Keratinocyte (primary cell): ENCODE measurements at regions not wholly inside any gene's neighbourhood (a gene's known extent, or its start where the extent isn't known, plus 50 kb on each side); places are given as distances from the start of the nearest gene placed in this dataset.

Source experiments
- CTCF ChIP-seq, 3 experiments: IDR thresholded peaks in 1 of 3; conservative IDR thresholded peaks in 1 of 3; optimal IDR thresholded peaks in 1 of 3; 2 replicates in 2 of 3; 3 replicates in 1 of 3; pipeline versions ENCODE3 to v1.5.1; 2011; ENCODE audit warnings: low read length in 3 of 3, mild to moderate bottlenecking in 3 of 3, moderate library complexity in 2 of 3, control low read depth in 1 of 3, inconsistent platforms in 1 of 3; ENCODE audit not compliant: insufficient read depth in 2 of 3; ENCODE audit errors: extremely low read depth in 1 of 3
- EZH2 ChIP-seq: IDR thresholded peaks from one replicate; pipeline ENCODE4 v1.6.1; 2012; ENCODE audit warnings: inconsistent platforms, mild to moderate bottlenecking, low read length, moderate library complexity

GRCh38 chr13:85366759-85367417, 432.3 kb downstream of the SLITRK6 start:
- no peak for TF ChIP-seq CTCF (optimal IDR thresholded peaks at IDR 0.05 in 1 of 3, IDR thresholded peaks at IDR 0.05 in 1 of 3, conservative IDR thresholded peaks at IDR 0.05 in 1 of 3; ENCODE audit: extremely low read depth in 1 of 3, insufficient read depth in 2 of 3, low read length in 3 of 3)
- TF ChIP-seq EZH2, result no peak
